SK-MEL-5 (cell line): ENCODE measurements at regions not wholly inside any gene's neighbourhood (a gene's known extent, or its start where the extent isn't known, plus 50 kb on each side); places are given as distances from the start of the nearest gene placed in this dataset.

Source experiments
- small RNA-seq, 2 experiments: library from RNA; depleted of rRNA; stranded (forward); fragments of <200 nt; gene quantifications; one replicate each; pipeline ENCODE3, GENCODE V24; 2014

Small RNA genes in the stretch of these regions (small RNA-seq; reads per million reads assigned to genes)
- gene AC092902.1 (0 reads per million in 2 experiments), gene AF186996.2 (0 reads per million in 2 experiments), gene AF186996.3 (0 reads per million in 2 experiments), gene MIR548I1 (0 reads per million in 2 experiments), gene SNRPCP11 (0 reads per million in 2 experiments)
